Frontal cortex (tissue), 3 donors: ENCODE measurements at regions not wholly inside any gene's neighbourhood (a gene's known extent, or its start where the extent isn't known, plus 50 kb on each side); places are given as distances from the start of the nearest gene placed in this dataset.

Experiments used
- DNase-seq, 2 donors: peaks; one replicate each; pipeline ENCODE4 v3.0.0; 2012; ENCODE audit warnings: low spot score in 2 of 2
- FAIRE-seq: peaks from 2 replicates; lab custom pipeline; 2012; peaks lifted over from hg19 to GRCh38; lab: Jason Lieb, UNC
- donor health status: control.
- donor health status: control.
- donor health status: control.

GRCh38 chr14:22423958-22424357 is 165.1 kb downstream of the DAD1 start:
- DNase-seq = no peak
- FAIRE-seq = no peak

- DNase-seq (no peak), FAIRE-seq (no peak)
Measured at GRCh38 chr14:22422238-22422637, 166.8 kb downstream of the DAD1 start.

- DNase-seq (no peak), FAIRE-seq (no peak)
Measured at GRCh38 chr14:22420598-22421186, 168.3 kb downstream of the DAD1 start.

- no peak for DNase-seq
- no peak for FAIRE-seq
Measured at GRCh38 chr14:22419620-22420019, 169.4 kb downstream of the DAD1 start.

- no peak for FAIRE-seq
Measured at GRCh38 chr14:22418631-22419030, 170.4 kb downstream of the DAD1 start.

GRCh38 chr14:22417914-22418313 is 171.1 kb downstream of the DAD1 start:
- FAIRE-seq (no peak), DNase-seq (no peak)

More at GRCh38 chr14:22418631-22419030, 170.4 kb downstream of the DAD1 start:
- DNase-seq = no peak

GRCh38 chr14:22416193-22416592 is 172.8 kb downstream of the DAD1 start:
- no peak for DNase-seq
- FAIRE-seq = no peak

- FAIRE-seq (no peak), DNase-seq (no peak)
Measured at GRCh38 chr14:22415605-22415959, 173.4 kb downstream of the DAD1 start.

GRCh38 chr14:22414876-22415604 is 174.0 kb downstream of the DAD1 start:
- DNase-seq = no peak
- no peak for FAIRE-seq

- FAIRE-seq = no peak
- DNase-seq = no peak
Measured at GRCh38 chr14:22412926-22413411, 176.1 kb downstream of the DAD1 start.

GRCh38 chr14:22411398-22412055 is 177.5 kb downstream of the DAD1 start:
- FAIRE-seq (no peak), DNase-seq (no peak)

GRCh38 chr14:22410497-22410896 is 178.5 kb downstream of the DAD1 start:
- no peak for DNase-seq
- FAIRE-seq = no peak

- no peak for DNase-seq
- FAIRE-seq = no peak
Measured at GRCh38 chr14:22409006-22409405, 180.0 kb downstream of the DAD1 start.

- FAIRE-seq (no peak), DNase-seq (no peak)
Measured at GRCh38 chr14:22408547-22408946, 180.5 kb downstream of the DAD1 start.

GRCh38 chr14:22407033-22407432 is 182.0 kb downstream of the DAD1 start:
- no peak for DNase-seq
- no peak for FAIRE-seq

GRCh38 chr14:22405201-22405600 is 183.8 kb downstream of the DAD1 start:
- DNase-seq = no peak
- FAIRE-seq = no peak

GRCh38 chr14:22403296-22403695 is 185.7 kb downstream of the DAD1 start:
- no peak for FAIRE-seq

GRCh38 chr14:22400655-22401259 is 188.3 kb downstream of the DAD1 start:
- FAIRE-seq = no peak
- DNase-seq = no peak

More at GRCh38 chr14:22403296-22403695, 185.7 kb downstream of the DAD1 start:
- DNase-seq = no peak

GRCh38 chr14:22399776-22400175 is 189.2 kb downstream of the DAD1 start:
- no peak for FAIRE-seq
- no peak for DNase-seq

GRCh38 chr14:22397221-22397737 is 191.7 kb downstream of the DAD1 start:
- FAIRE-seq (no peak), DNase-seq (no peak)
